IPS-18c (cell line): ENCODE measurements at regions not wholly inside any gene's neighbourhood (a gene's known extent, or its start where the extent isn't known, plus 50 kb on each side); places are given as distances from the start of the nearest gene placed in this dataset.
"Not testable (repeated sequence)": the region's sequence is repeated elsewhere in the genome, so short reads cannot be mapped to it uniquely, and the experiment has no call there.

ENCODE experiments used
- H3K4me3 ChIP-seq: 2 replicates; pipeline ENCODE4 v1.7.0; 2013; ENCODE audit warnings: low read depth, mild to moderate bottlenecking, low read length, moderate library complexity; ENCODE audit not compliant: insufficient read depth
- H3K9me3 ChIP-seq: one replicate; pipeline ENCODE4 v1.6.1; 2013; ENCODE audit warnings: mild to moderate bottlenecking, low read length, moderate library complexity; ENCODE audit not compliant: control insufficient read depth, insufficient read depth

GRCh38 chr6:169981568-169981967, 230.1 kb downstream of the ERMARD start:
- no peak overlapping the region for H3K4me3 ChIP-seq
- H3K9me3 ChIP-seq = peaks cover under 1% of the 10 kb centered on the region

- no peak overlapping the region for H3K4me3 ChIP-seq
- no peaks in the 10 kb centered on the region for H3K9me3 ChIP-seq
Observed at GRCh38 chr6:169980826-169981450, 229.5 kb downstream of the ERMARD start.

- H3K9me3 ChIP-seq = no peaks in the 10 kb centered on the region
- no peak overlapping the region for H3K4me3 ChIP-seq
Observed at GRCh38 chr6:169979873-169980432, 228.5 kb downstream of the ERMARD start.

- no peak overlapping the region for H3K4me3 ChIP-seq
Observed at GRCh38 chr6:169978615-169979161, 227.3 kb downstream of the ERMARD start.

GRCh38 chr6:169977434-169978265, 226.2 kb downstream of the ERMARD start:
- Histone ChIP-seq H3K4me3 (no peak overlapping the region), H3K9me3 (no peaks in the 10 kb centered on the region)

More at GRCh38 chr6:169978615-169979161, 227.3 kb downstream of the ERMARD start:
- H3K9me3 ChIP-seq = no peaks in the 10 kb centered on the region

- Histone ChIP-seq H3K4me3 (no peak overlapping the region), H3K9me3 (no peaks in the 10 kb centered on the region)
Observed at GRCh38 chr6:169976301-169977081, 225.1 kb downstream of the ERMARD start.

- Histone ChIP-seq H3K9me3 (no peaks in the 10 kb centered on the region), H3K4me3 (no peak overlapping the region)
Observed at GRCh38 chr6:169975701-169976100, 224.3 kb downstream of the ERMARD start.

GRCh38 chr6:169975286-169975685, 223.9 kb downstream of the ERMARD start:
- H3K9me3 ChIP-seq = no peaks in the 10 kb centered on the region
- H3K4me3 ChIP-seq = no peak overlapping the region

- Histone ChIP-seq H3K4me3 (no peak overlapping the region), H3K9me3 (no peaks in the 10 kb centered on the region)
Observed at GRCh38 chr6:169974663-169975062, 223.2 kb downstream of the ERMARD start.

- not testable (repeated sequence) for H3K4me3 ChIP-seq, H3K9me3 ChIP-seq
Observed at GRCh38 chr6:169973588-169974467, 222.4 kb downstream of the ERMARD start.

- Histone ChIP-seq H3K4me3 (no peak overlapping the region), H3K9me3 (peaks cover 2% of the 10 kb centered on the region)
Observed at GRCh38 chr6:169972736-169973135, 221.3 kb downstream of the ERMARD start.

GRCh38 chr6:169972101-169972651, 220.8 kb downstream of the ERMARD start:
- no peak overlapping the region for H3K4me3 ChIP-seq
- peaks cover 2% of the 10 kb centered on the region for H3K9me3 ChIP-seq

- peaks cover 2% of the 10 kb centered on the region for H3K9me3 ChIP-seq
Observed at GRCh38 chr6:169971081-169971861, 219.8 kb downstream of the ERMARD start.

GRCh38 chr6:169970306-169970988, 219.0 kb downstream of the ERMARD start:
- peaks cover 2% of the 10 kb centered on the region for H3K9me3 ChIP-seq
- H3K4me3 ChIP-seq = no peak overlapping the region

More at GRCh38 chr6:169971081-169971861, 219.8 kb downstream of the ERMARD start:
- H3K4me3 ChIP-seq = no peak overlapping the region
